ENCODE measurements at regions not wholly inside any gene's neighbourhood (a gene's known extent, or its start where the extent isn't known, plus 50 kb on each side); places are given as distances from the start of the nearest gene placed in this dataset.

- intact Hi-C loops (cut with micrococcal nuclease) = loop anchor here (10.0 kb wide), 1 partner anchor 1901 kb away; no protein-coding TSS in a partner anchor
- BruUV-seq (replicated peaks) = no TSS peak
- H3K79me1 ChIP-seq (ENCODE audit: low read depth in 1 of 2, low read length in 2 of 2) = no peaks in the 10 kb centered on the region
- no peaks in the 10 kb centered on the region for H3K9me3 ChIP-seq (ENCODE audit: control insufficient read depth, insufficient read depth, low read length)
- no peaks in the 10 kb centered on the region for H3K4me1 ChIP-seq (ENCODE audit: control insufficient read depth, insufficient read depth, low read length)
- H3K18ac ChIP-seq (ENCODE audit: low read depth, low read length) = no peak overlapping the region
- no peak for DNase-seq
- dilution Hi-C loops (cut with HindIII; ENCODE audit: low sequenced_read_pairs, unreplicated experiment) = no loop called here
- TF ChIP-seq CEBPB (IDR thresholded peaks at IDR 0.05; ENCODE audit: low read depth, low read length) = no peak
- no peak for TF ChIP-seq MXI1 (IDR thresholded peaks at IDR 0.05; ENCODE audit: borderline replicate concordance, low read depth, low read length)
- no peak for TF ChIP-seq MAZ (IDR thresholded peaks at IDR 0.05; ENCODE audit: borderline replicate concordance, low read depth, low read length)
- no peak for TF ChIP-seq BHLHE40 (IDR thresholded peaks at IDR 0.05; ENCODE audit: low read depth, low read length)
- TF ChIP-seq SMC3 (IDR thresholded peaks at IDR 0.05; ENCODE audit: low read depth, low read length) = no peak
- no peak for TF ChIP-seq POLR2A (IDR thresholded peaks at IDR 0.05; ENCODE audit: low read depth, low read length)
- TF ChIP-seq MAFK (IDR thresholded peaks at IDR 0.05; ENCODE audit: low read depth, low read length) = no peak
- no peak for TF ChIP-seq CHD1 (IDR thresholded peaks at IDR 0.05; ENCODE audit: low read depth, low read length)
- TF ChIP-seq RAD21 (IDR thresholded peaks at IDR 0.05; ENCODE audit: low read length) = no peak
- TF ChIP-seq RCOR1 (IDR thresholded peaks at IDR 0.05; ENCODE audit: insufficient replicate concordance, low read length) = no peak
- H4K20me1 ChIP-seq (ENCODE audit: insufficient read depth, low read length) = no peaks in the 10 kb centered on the region
- no peak overlapping the region for H3K23ac ChIP-seq (ENCODE audit: low read depth, low read length)
- WGBS, 2 experiments (ENCODE audit: extremely low coverage in 2 of 2, insufficient read length in 1 of 2) = no CpG with 5 or more reads among the region's 1 CpG
- CTCF ChIA-PET = no interaction called here
- H3K4me2 ChIP-seq (ENCODE audit: low read depth, low read length) = no peak overlapping the region
- no peak overlapping the region for H2BK120ac ChIP-seq (ENCODE audit: low read depth, low read length)
- H3K27ac ChIP-seq (ENCODE audit: insufficient read depth, low read length) = no peak overlapping the region
- no peak overlapping the region for H2BK5ac ChIP-seq (ENCODE audit: low read depth, low read length, poor library complexity, severe bottlenecking)
- H4K5ac ChIP-seq (ENCODE audit: low read depth, low read length) = no peak overlapping the region
- no peak overlapping the region for H2BK20ac ChIP-seq (ENCODE audit: low read depth, low read length)
- no peaks in the 10 kb centered on the region for H3K9me1 ChIP-seq (ENCODE audit: insufficient read depth, low read length)
- H2AFZ ChIP-seq (replicated peaks; ENCODE audit: low read length, poor library complexity) = no peak overlapping the region
- in situ Hi-C loops (cut with MboI; ENCODE audit: low sequenced_read_pairs) = no loop called here
- no peak for ATAC-seq (ENCODE audit: low read depth)
- H4K8ac ChIP-seq (ENCODE audit: low read depth in 2 of 2, low read length in 2 of 2) = no peak overlapping the region
- H2BK15ac ChIP-seq (ENCODE audit: low read depth, low read length) = no peak overlapping the region
- no peak overlapping the region for H2AK9ac ChIP-seq (replicated peaks; ENCODE audit: low read depth, low read length, poor library complexity)
- H3K27me3 ChIP-seq (ENCODE audit: control insufficient read depth, insufficient read depth, low read length) = no peaks in the 10 kb centered on the region
- H3K36me3 ChIP-seq (ENCODE audit: control insufficient read depth, insufficient read depth, low read length) = no peaks in the 10 kb centered on the region
- no peak overlapping the region for H3K4ac ChIP-seq (ENCODE audit: low read depth, low read length)
- no peak overlapping the region for H4K91ac ChIP-seq (ENCODE audit: insufficient read depth, low read depth, low read length)
- no peak overlapping the region for H2AK5ac ChIP-seq (ENCODE audit: low read depth, low read length)
- POLR2A ChIA-PET (ENCODE audit: unreplicated experiment) = no interaction called here
- H3K14ac ChIP-seq (replicated peaks; ENCODE audit: low read depth, low read length) = no peak overlapping the region
- H3K56ac ChIP-seq (ENCODE audit: extremely low read depth, insufficient read depth, low read length) = no peak overlapping the region
- H3K4me3 ChIP-seq (ENCODE audit: insufficient read depth, low read depth, low read length) = no peak overlapping the region
- H3K9ac ChIP-seq (ENCODE audit: low read depth, low read length) = no peak overlapping the region
Observed at GRCh38 chr13:105255472-105255871, 1280.0 kb downstream of the EFNB2 start.

All from IMR-90 (cell line).